Panc1 (cell line): ENCODE measurements at regions not wholly inside any gene's neighbourhood (a gene's known extent, or its start where the extent isn't known, plus 50 kb on each side); places are given as distances from the start of the nearest gene placed in this dataset.

Source experiments
- ATAC-seq: fragments of 200-7000 bp; cut with Tn5 transposase; 2 replicates; pipeline ENCODE4 v1.9.1; 2020; ENCODE audit warnings: mild to moderate bottlenecking, moderate library complexity
- BruUV-seq: library from RNA; stranded (reverse); fragments of 400-500 nt; replicated peaks from 2 replicates; lab custom pipeline; 2021; lab: Mats Ljungman, UMichigan
- CTCF ChIA-PET: fragments of 300-600 bp; sonication (Branson Sonifier 250); formaldehyde crosslinking; loops from one replicate; lab custom pipeline; 2022; ENCODE audit warnings: antibody characterized with exemption; lab: Charles Lee
- POLR2A ChIA-PET: fragments of 300-600 bp; sonication (Branson Sonifier 250); formaldehyde crosslinking; loops from one replicate; lab custom pipeline; 2022; ENCODE audit warnings: antibody characterized with exemption; lab: Charles Lee
- DNase-seq: peaks from one replicate; pipeline ENCODE4 v3.0.0-alpha.2; 2010; ENCODE audit warnings: low read depth, low spot score
- H3K27ac ChIP-seq: 2 replicates; pipeline ENCODE4 v1.5.1; 2011; ENCODE audit warnings: mild to moderate bottlenecking, low read length, inconsistent platforms
- H3K27me3 ChIP-seq: fragments of 200-500 bp; sonication (Bioruptor generic); 2 replicates; pipeline ENCODE4 v1.6.0; 2014; ENCODE audit warnings: low read length, inconsistent platforms; ENCODE audit not compliant: control insufficient read depth, insufficient read depth
- H3K36me3 ChIP-seq: fragments of 200-500 bp; sonication (Bioruptor generic); 2 replicates; pipeline ENCODE4 v1.5.1; 2014; ENCODE audit warnings: inconsistent platforms, mild to moderate bottlenecking, low read length, moderate library complexity; ENCODE audit not compliant: control insufficient read depth, insufficient read depth
- H3K4me1 ChIP-seq: 2 replicates; pipeline ENCODE4 v1.5.1; 2011; ENCODE audit warnings: inconsistent platforms, mild to moderate bottlenecking, low read length, moderate library complexity; ENCODE audit not compliant: control insufficient read depth, insufficient read depth
- H3K4me3 ChIP-seq, 2 experiments: 2 replicates each; pipeline ENCODE4 v1.5.1; 2011 to 2012; ENCODE audit warnings: low read depth in 2 of 2, low read length in 2 of 2, mild to moderate bottlenecking in 2 of 2, inconsistent platforms in 1 of 2, moderate library complexity in 1 of 2
- H3K9me3 ChIP-seq: fragments of 200-500 bp; sonication (Bioruptor generic); 2 replicates; pipeline ENCODE4 v1.5.1; 2014; ENCODE audit warnings: low read depth, mild to moderate bottlenecking, inconsistent platforms, low read length, moderate library complexity; ENCODE audit not compliant: control insufficient read depth, insufficient read depth
- CTCF ChIP-seq: fragments of 450-650 bp; IDR thresholded peaks from 2 replicates; pipeline ENCODE4 v1.5.1; 2017; ENCODE audit warnings: mild to moderate bottlenecking
- POLR2AphosphoS5 ChIP-seq: IDR thresholded peaks from 2 replicates; pipeline ENCODE4 v1.6.1; 2012; ENCODE audit warnings: mild to moderate bottlenecking, low read depth, low read length, moderate library complexity
- SIN3A ChIP-seq: IDR thresholded peaks from 2 replicates; pipeline ENCODE4 v1.6.1; 2012; ENCODE audit warnings: low read depth, mild to moderate bottlenecking, low read length, moderate library complexity, borderline replicate concordance; ENCODE audit not compliant: insufficient read depth
- TCF7L2 ChIP-seq: IDR thresholded peaks from 2 replicates; pipeline ENCODE4 v1.6.1; 2011; ENCODE audit warnings: mild to moderate bottlenecking, low read depth, low read length, inconsistent platforms
- in situ Hi-C: cut with HindIII; loops from 2 replicates; pipeline ENCODE4 v1.10.0; 2016; ENCODE audit warnings: low sequenced_read_pairs, low pct_unique_long_range_greater_than_20kb
- intact Hi-C: fragments of 100-400 bp; cut with micrococcal nuclease; formaldehyde crosslinking; loops from one replicate; pipeline ENCODE4 v1.10.0; 2022; ENCODE audit not compliant: unreplicated experiment
- TF ChIP-seq, protein P1 (sequence below), 2 experiments: IDR thresholded peaks; 2 replicates each; pipeline ENCODE4 v1.6.1; 2011 to 2012; ENCODE audit warnings: low read depth in 2 of 2, control low read depth in 1 of 2, low read length in 1 of 2, mild to moderate bottlenecking in 1 of 2, moderate library complexity in 1 of 2; ENCODE audit not compliant: insufficient read depth in 1 of 2

DNA sequence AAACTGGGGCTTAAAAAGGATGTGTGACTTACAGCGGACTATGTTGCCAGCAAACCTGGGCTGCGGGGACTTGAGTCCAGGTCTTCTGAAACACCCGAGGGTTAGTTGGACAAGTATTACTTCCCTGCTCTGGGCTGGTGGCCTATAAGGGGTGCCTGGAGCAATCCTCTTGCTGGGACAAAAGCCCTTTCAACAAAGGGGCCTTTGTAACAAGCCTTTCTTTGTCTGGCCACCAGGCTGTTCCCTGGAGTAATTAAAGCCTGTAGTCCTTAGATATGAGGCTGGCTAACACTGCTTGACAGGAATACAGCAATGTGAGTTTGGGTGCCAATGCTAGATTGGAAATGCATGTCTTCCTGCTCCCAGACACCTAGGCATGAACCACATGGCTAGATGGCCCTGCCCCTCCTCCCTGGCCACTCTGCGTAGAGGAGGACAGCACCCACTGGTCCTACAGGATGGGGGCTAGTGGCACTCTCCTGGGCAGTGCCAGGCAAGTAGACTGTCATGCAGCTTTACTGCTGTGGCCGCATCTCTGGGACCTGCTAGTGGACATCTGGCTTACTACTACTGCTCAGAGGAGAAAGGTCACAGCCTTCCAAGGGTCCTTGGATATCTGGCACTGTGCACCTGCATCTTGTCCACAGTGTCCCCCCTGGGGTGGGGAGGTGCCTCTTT is 343.1 kb downstream of the ZSWIM6 start:
- H3K4me3 ChIP-seq, result no peak overlapping the region
- in situ Hi-C loops (no loop called here), intact Hi-C loops (no loop called here)
- DNase-seq (no peak), ATAC-seq (peak; percentile 69)
- H3K36me3 ChIP-seq, result no peaks in the 10 kb centered on the region
- ChIA-PET POLR2A (no interaction called here), CTCF (no interaction called here)
- no peak overlapping the region for H3K27ac ChIP-seq
- H3K27me3 ChIP-seq, result peaks cover 7% of the 10 kb centered on the region
- no peaks in the 10 kb centered on the region for H3K4me1 ChIP-seq
- no peaks in the 10 kb centered on the region for H3K9me3 ChIP-seq
- TF ChIP-seq, protein P1, sequence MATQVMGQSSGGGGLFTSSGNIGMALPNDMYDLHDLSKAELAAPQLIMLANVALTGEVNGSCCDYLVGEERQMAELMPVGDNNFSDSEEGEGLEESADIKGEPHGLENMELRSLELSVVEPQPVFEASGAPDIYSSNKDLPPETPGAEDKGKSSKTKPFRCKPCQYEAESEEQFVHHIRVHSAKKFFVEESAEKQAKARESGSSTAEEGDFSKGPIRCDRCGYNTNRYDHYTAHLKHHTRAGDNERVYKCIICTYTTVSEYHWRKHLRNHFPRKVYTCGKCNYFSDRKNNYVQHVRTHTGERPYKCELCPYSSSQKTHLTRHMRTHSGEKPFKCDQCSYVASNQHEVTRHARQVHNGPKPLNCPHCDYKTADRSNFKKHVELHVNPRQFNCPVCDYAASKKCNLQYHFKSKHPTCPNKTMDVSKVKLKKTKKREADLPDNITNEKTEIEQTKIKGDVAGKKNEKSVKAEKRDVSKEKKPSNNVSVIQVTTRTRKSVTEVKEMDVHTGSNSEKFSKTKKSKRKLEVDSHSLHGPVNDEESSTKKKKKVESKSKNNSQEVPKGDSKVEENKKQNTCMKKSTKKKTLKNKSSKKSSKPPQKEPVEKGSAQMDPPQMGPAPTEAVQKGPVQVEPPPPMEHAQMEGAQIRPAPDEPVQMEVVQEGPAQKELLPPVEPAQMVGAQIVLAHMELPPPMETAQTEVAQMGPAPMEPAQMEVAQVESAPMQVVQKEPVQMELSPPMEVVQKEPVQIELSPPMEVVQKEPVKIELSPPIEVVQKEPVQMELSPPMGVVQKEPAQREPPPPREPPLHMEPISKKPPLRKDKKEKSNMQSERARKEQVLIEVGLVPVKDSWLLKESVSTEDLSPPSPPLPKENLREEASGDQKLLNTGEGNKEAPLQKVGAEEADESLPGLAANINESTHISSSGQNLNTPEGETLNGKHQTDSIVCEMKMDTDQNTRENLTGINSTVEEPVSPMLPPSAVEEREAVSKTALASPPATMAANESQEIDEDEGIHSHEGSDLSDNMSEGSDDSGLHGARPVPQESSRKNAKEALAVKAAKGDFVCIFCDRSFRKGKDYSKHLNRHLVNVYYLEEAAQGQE (IDR thresholded peaks at IDR 0.05; ENCODE audit: insufficient read depth in 1 of 2, low read depth in 2 of 2, low read length in 1 of 2), result no peak
- TF ChIP-seq SIN3A (no peak), CTCF (peak; percentile 13; the same call in 1 of the 2 replicates), POLR2AphosphoS5 (no peak), TCF7L2 (no peak)
- no TSS peak for BruUV-seq

- CTCF ChIA-PET, result no interaction called here
- intact Hi-C loops (no loop called here), in situ Hi-C loops (no loop called here)
- Histone ChIP-seq H3K27ac (no peak overlapping the region), H3K36me3 (no peaks in the 10 kb centered on the region), H3K4me3 (no peak overlapping the region), H3K9me3 (no peaks in the 10 kb centered on the region), H3K4me1 (no peaks in the 10 kb centered on the region), H3K27me3 (peaks cover 7% of the 10 kb centered on the region)
- BruUV-seq, result no TSS peak
- TF ChIP-seq CTCF (no peak), SIN3A (no peak), TCF7L2 (no peak), POLR2AphosphoS5 (no peak)
- TF ChIP-seq, protein P1 (IDR thresholded peaks at IDR 0.05; ENCODE audit: insufficient read depth in 1 of 2, low read depth in 2 of 2, low read length in 1 of 2), result no peak
- POLR2A ChIA-PET, result no interaction called here
- DNase-seq, result no peak
- ATAC-seq, result no peak
These were observed 345.2 kb downstream of the ZSWIM6 start for GRCh38 chr5:61677220-61677619.
